HepG2 (cell line): ENCODE measurements at regions not wholly inside any gene's neighbourhood (a gene's known extent, or its start where the extent isn't known, plus 50 kb on each side); places are given as distances from the start of the nearest gene placed in this dataset.

ENCODE experiments used
- ATAC-seq: fragments of 200-7000 bp; cut with Tn5 transposase; 3 replicates; pipeline ENCODE4 v1.9.1; 2020; ENCODE audit warnings: mild to moderate bottlenecking, moderate library complexity
- BruUV-seq: library from RNA; stranded (reverse); fragments of 400-500 nt; replicated peaks from 2 replicates; lab custom pipeline; 2021; lab: Mats Ljungman, UMichigan
- CTCF ChIA-PET: fragments of 300-600 bp; formaldehyde crosslinking; extraction: SDS; loops from one replicate; lab custom pipeline; 2021; ENCODE audit warnings: low total read pairs, inconsistent platforms, low intra/inter-chr PET ratio; lab: Yijun Ruan, JAX
- POLR2A ChIA-PET: fragments of 350-600 bp; sonication (Branson Sonifier 250); formaldehyde crosslinking; loops from one replicate; lab custom pipeline; 2020; ENCODE audit warnings: antibody characterized with exemption, inconsistent platforms; lab: Yijun Ruan, JAX
- DNase-seq: peaks from one replicate; pipeline ENCODE4 v3.0.0-alpha.2; 2015; ENCODE audit warnings: low spot score
- FAIRE-seq: peaks from 3 replicates; lab custom pipeline; 2011; peaks lifted over from hg19 to GRCh38; lab: Jason Lieb, UNC
- H2AFZ ChIP-seq: one replicate; pipeline ENCODE4 v1.6.1; 2011; ENCODE audit warnings: low read length, inconsistent platforms
- H3K27ac ChIP-seq: fragments of 300-600 bp; 3 replicates; pipeline ENCODE4 v1.8.0; 2011; ENCODE audit warnings: mixed run types, mild to moderate bottlenecking, mixed read lengths, low read length, inconsistent platforms; ENCODE audit not compliant: insufficient read depth; ENCODE audit errors: extremely low read length
- H3K27me3 ChIP-seq, 2 experiments: fragments of 200-600 bp in 1 of 2; 2 replicates in 1 of 2; 3 replicates in 1 of 2; pipeline versions ENCODE4 v1.6.0 to v1.8.0; 2011; ENCODE audit warnings: low read length in 2 of 2, mild to moderate bottlenecking in 2 of 2, moderate library complexity in 2 of 2, inconsistent platforms in 1 of 2; ENCODE audit not compliant: insufficient read depth in 2 of 2, control insufficient read depth in 1 of 2
- H3K36me3 ChIP-seq, 2 experiments: fragments of 200-600 bp in 1 of 2; replicated peaks in 1 of 2; 2 replicates in 1 of 2; 3 replicates in 1 of 2; pipeline versions ENCODE4 v1.5.1 to v1.8.0; 2011; ENCODE audit warnings: low read length in 2 of 2, inconsistent platforms in 1 of 2; ENCODE audit not compliant: insufficient read depth in 2 of 2, control insufficient read depth in 1 of 2
- H3K4me1 ChIP-seq: 2 replicates; pipeline ENCODE4 v1.5.1; 2012; ENCODE audit warnings: low read length, inconsistent platforms; ENCODE audit not compliant: insufficient read depth
- H3K4me2 ChIP-seq: 2 replicates; pipeline ENCODE4 v1.6.0; 2011; ENCODE audit warnings: low read depth, low read length, inconsistent platforms
- H3K4me3 ChIP-seq, 3 experiments: fragments of 200-600 bp in 1 of 3; sonication (generic), shearing (Covaris generic) in 1 of 3; replicated peaks in 1 of 3; 2 replicates each; pipeline ENCODE4 v1.5.1; 2011 to 2016; ENCODE audit warnings: low read length in 3 of 3, inconsistent platforms in 2 of 3, low read depth in 2 of 3, mild to moderate bottlenecking in 2 of 3, control low read depth in 1 of 3, mixed read lengths in 1 of 3; ENCODE audit not compliant: insufficient read depth in 1 of 3
- H3K79me2 ChIP-seq: one replicate; pipeline ENCODE4 v1.6.1; 2011; ENCODE audit warnings: low read length, inconsistent platforms; ENCODE audit not compliant: insufficient read depth
- H3K9ac ChIP-seq: 2 replicates; pipeline ENCODE4 v1.6.0; 2011; ENCODE audit warnings: mild to moderate bottlenecking, low read depth, low read length, inconsistent platforms; ENCODE audit not compliant: insufficient read depth
- H3K9me3 ChIP-seq: 2 replicates; pipeline ENCODE4 v1.5.1; 2012; ENCODE audit warnings: mild to moderate bottlenecking, low read length
- H4K20me1 ChIP-seq: 2 replicates; pipeline ENCODE4 v1.6.0; 2011; ENCODE audit warnings: inconsistent platforms, mild to moderate bottlenecking, low read length, moderate library complexity; ENCODE audit not compliant: insufficient read depth
- BHLHE40 ChIP-seq: IDR thresholded peaks from 2 replicates; pipeline ENCODE4 v1.6.1; 2011; ENCODE audit warnings: low read length, improper control_type of control experiment
- CEBPG ChIP-seq: IDR thresholded peaks from 2 replicates; pipeline ENCODE4 v1.6.1; 2016
- DPF2 ChIP-seq: sonication (generic); formaldehyde crosslinking; IDR thresholded peaks from 2 replicates; pipeline ENCODE4 v1.4.0; 2020; ENCODE audit warnings: mild to moderate bottlenecking, low read depth, missing genetic modification reagents, borderline replicate concordance
- ETV5 ChIP-seq: IDR thresholded peaks from 2 replicates; pipeline ENCODE4 v1.6.1; 2018; ENCODE audit warnings: missing biosample characterization, missing genetic modification reagents, inconsistent platforms, borderline replicate concordance
- FOSL2 ChIP-seq: sonication (generic); formaldehyde crosslinking; IDR thresholded peaks from 2 replicates; pipeline ENCODE4 v1.4.0; 2020; ENCODE audit warnings: missing genetic modification reagents
- GATAD2A ChIP-seq: IDR thresholded peaks from 2 replicates; pipeline ENCODE4 v1.6.1; 2016
- JUNB ChIP-seq: sonication (generic); formaldehyde crosslinking; IDR thresholded peaks from 2 replicates; pipeline ENCODE4 v1.8.0; 2022; ENCODE audit warnings: missing genetic modification reagents, mild to moderate bottlenecking, borderline replicate concordance
- NFYC ChIP-seq: IDR thresholded peaks from 2 replicates; pipeline ENCODE4 v1.6.1; 2016; ENCODE audit warnings: missing genetic modification reagents, missing compliant biosample characterization
- PCBP2 ChIP-seq: fragments of 200-400 bp; formaldehyde crosslinking; optimal IDR thresholded peaks from 2 replicates; pipeline ENCODE3; 2018; ENCODE audit warnings: low read length, low read depth; ENCODE audit not compliant: poor library complexity, severe bottlenecking
- PHF21A ChIP-seq: sonication (generic); formaldehyde crosslinking; IDR thresholded peaks from 2 replicates; pipeline ENCODE4 v1.5.0; 2020; ENCODE audit warnings: mild to moderate bottlenecking, missing genetic modification reagents
- SIX4 ChIP-seq: sonication (generic); formaldehyde crosslinking; IDR thresholded peaks from 2 replicates; pipeline ENCODE4 v1.4.0; 2020; ENCODE audit warnings: missing genetic modification reagents
- THAP11 ChIP-seq: IDR thresholded peaks from 2 replicates; pipeline ENCODE4 v1.6.1; 2016; ENCODE audit warnings: missing biosample characterization, missing genetic modification reagents
- TOE1 ChIP-seq: sonication (generic); formaldehyde crosslinking; IDR thresholded peaks from 2 replicates; pipeline ENCODE4 v1.4.0; 2020; ENCODE audit warnings: mild to moderate bottlenecking, missing genetic modification reagents
- U2AF1 ChIP-seq: fragments of 200-400 bp; formaldehyde crosslinking; optimal IDR thresholded peaks from 2 replicates; pipeline ENCODE3; 2017; ENCODE audit warnings: mild to moderate bottlenecking, low read depth, low read length
- ZBTB2 ChIP-seq: sonication (generic); formaldehyde crosslinking; IDR thresholded peaks from 2 replicates; pipeline ENCODE4 v1.8.0; 2022; ENCODE audit warnings: low read depth, missing genetic modification reagents
- ZBTB46 ChIP-seq: sonication (generic); formaldehyde crosslinking; IDR thresholded peaks from 2 replicates; pipeline ENCODE4 v1.4.0; 2020; ENCODE audit warnings: mild to moderate bottlenecking, missing genetic modification reagents, borderline replicate concordance
- ZFAT ChIP-seq: sonication (generic); formaldehyde crosslinking; conservative IDR thresholded peaks from 2 replicates; pipeline ENCODE4 v1.8.1; 2023; ENCODE audit warnings: missing genetic modification reagents, inconsistent platforms
- ZFX ChIP-seq: sonication (generic); formaldehyde crosslinking; IDR thresholded peaks from 2 replicates; pipeline ENCODE4 v1.4.0; 2020; ENCODE audit warnings: mild to moderate bottlenecking, low read depth, missing genetic modification reagents, moderate library complexity
- ZNF205 ChIP-seq: IDR thresholded peaks from 2 replicates; pipeline ENCODE4 v1.6.1; 2018; ENCODE audit warnings: missing biosample characterization, missing genetic modification reagents
- ZNF264 ChIP-seq: sonication (generic); formaldehyde crosslinking; IDR thresholded peaks from 2 replicates; pipeline ENCODE4 v1.4.0; 2020; ENCODE audit warnings: missing genetic modification reagents
- ZNF292 ChIP-seq: sonication (generic); formaldehyde crosslinking; IDR thresholded peaks from 2 replicates; pipeline ENCODE4 v1.8.1; 2022; ENCODE audit warnings: mild to moderate bottlenecking, low read depth, missing genetic modification reagents, borderline replicate concordance
- ZNF329 ChIP-seq: sonication (generic); formaldehyde crosslinking; IDR thresholded peaks from 2 replicates; pipeline ENCODE4 v1.9.0; 2021; ENCODE audit warnings: low read depth, mild to moderate bottlenecking, missing genetic modification reagents
- WGBS: methylation state at CpG from one replicate; pipeline ENCODE4 v1.1.6; 2017; ENCODE audit warnings: low lambda C conversion rate; 5-methylcytosine and 5-hydroxymethylcytosine counted together
- in situ Hi-C: cut with HindIII; loops from 2 replicates; pipeline ENCODE4 v1.10.0; 2017; ENCODE audit warnings: low pct_unique_long_range_greater_than_20kb; ENCODE audit not compliant: extremely low pct_ligation_motif_present
- intact Hi-C: fragments of 100-400 bp; cut with micrococcal nuclease; formaldehyde crosslinking; loops from one replicate; pipeline ENCODE4 v1.10.0; 2022; ENCODE audit not compliant: unreplicated experiment
- TF ChIP-seq, protein P1 (sequence below): sonication (generic); formaldehyde crosslinking; IDR thresholded peaks from 2 replicates; pipeline ENCODE4 v1.5.0; 2020; ENCODE audit warnings: missing genetic modification reagents, mild to moderate bottlenecking, borderline replicate concordance

GRCh38 chr13:40348096-40348679 lies 318.3 kb downstream of the FOXO1 start:
- Histone ChIP-seq H3K79me2 (no peaks in the 10 kb centered on the region), H4K20me1 (no peaks in the 10 kb centered on the region), H3K27ac (peak overlapping the region; percentile 47), H2AFZ (no peak overlapping the region), H3K4me3 (no peak overlapping the region), H3K9ac (peak overlapping the region; percentile 36; the same call in 1 of the 2 replicates), H3K4me2 (peak overlapping the region; percentile 50), H3K27me3 (no peaks in the 10 kb centered on the region), H3K4me1 (peaks cover 100% of the 10 kb centered on the region), H3K9me3 (no peaks in the 10 kb centered on the region), H3K36me3 (no peaks in the 10 kb centered on the region)
- ChIA-PET POLR2A (interaction anchor here (1.1 kb wide), 1 partner anchor 12 kb away, joined by 4 read pairs; no protein-coding TSS in a partner anchor), CTCF (no interaction called here)
- 33% methylated on average over 7 of the region's 7 CpGs for WGBS
- DNase-seq (peak; percentile 58), FAIRE-seq (peak; percentile 12), ATAC-seq (no peak)
- no TSS peak for BruUV-seq
- intact Hi-C loops (loop anchor here (5.0 kb wide), 1 partner anchor 54 kb away; no protein-coding TSS in a partner anchor), in situ Hi-C loops (no loop called here)
- TF ChIP-seq ZNF264 (CRISPR knock-in tag): no peak
- TF ChIP-seq NFYC (CRISPR knock-in tag): no peak
- TF ChIP-seq, protein P1, sequence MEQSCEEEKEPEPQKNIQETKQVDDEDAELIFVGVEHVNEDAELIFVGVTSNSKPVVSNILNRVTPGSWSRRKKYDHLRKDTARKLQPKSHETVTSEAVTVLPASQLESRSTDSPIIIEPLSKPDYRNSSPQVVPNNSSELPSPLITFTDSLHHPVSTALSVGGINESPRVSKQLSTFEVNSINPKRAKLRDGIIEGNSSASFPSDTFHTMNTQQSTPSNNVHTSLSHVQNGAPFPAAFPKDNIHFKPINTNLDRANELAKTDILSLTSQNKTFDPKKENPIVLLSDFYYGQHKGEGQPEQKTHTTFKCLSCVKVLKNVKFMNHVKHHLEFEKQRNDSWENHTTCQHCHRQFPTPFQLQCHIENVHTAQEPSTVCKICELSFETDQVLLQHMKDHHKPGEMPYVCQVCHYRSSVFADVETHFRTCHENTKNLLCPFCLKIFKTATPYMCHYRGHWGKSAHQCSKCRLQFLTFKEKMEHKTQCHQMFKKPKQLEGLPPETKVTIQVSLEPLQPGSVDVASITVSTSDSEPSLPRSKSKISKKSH: no peak
- TF ChIP-seq TOE1 (CRISPR knock-in tag): no peak
- no peak for TF ChIP-seq PHF21A (CRISPR knock-in tag)
- TF ChIP-seq ZNF329: no peak
- TF ChIP-seq ZNF292 (CRISPR knock-in tag): 0 out of 2 replicates have a peak, but pooled peaks have one; percentile 30
- TF ChIP-seq ETV5 (CRISPR knock-in tag): peak; percentile 27; the same call in 1 of the 2 replicates
- TF ChIP-seq FOSL2 (CRISPR knock-in tag): no peak
- no peak for TF ChIP-seq THAP11 (CRISPR knock-in tag)
- no peak for TF ChIP-seq JUNB (CRISPR knock-in tag)
- no peak for TF ChIP-seq DPF2 (CRISPR knock-in tag)
- TF ChIP-seq BHLHE40: no peak
- no peak for TF ChIP-seq CEBPG (CRISPR knock-in tag)
- TF ChIP-seq ZBTB2: no peak
- peak; percentile 31; the same call in 1 of the 2 replicates for TF ChIP-seq ZFX (CRISPR knock-in tag)
- 0 out of 2 replicates have a peak, but pooled peaks have one; percentile 35 for TF ChIP-seq ZNF205 (CRISPR knock-in tag)
- TF ChIP-seq SIX4: no peak
- no peak for TF ChIP-seq PCBP2
- TF ChIP-seq U2AF1: no peak
- TF ChIP-seq ZFAT (CRISPR knock-in tag): no peak
- 0 out of 2 replicates have a peak, but pooled peaks have one; percentile 30 for TF ChIP-seq GATAD2A (CRISPR knock-in tag)
- no peak for TF ChIP-seq ZBTB46
